ENCODE measurements at regions not wholly inside any gene's neighbourhood (a gene's known extent, or its start where the extent isn't known, plus 50 kb on each side); places are given as distances from the start of the nearest gene placed in this dataset.

GRCh38 chr4:35125995-35126712, 1118.2 kb downstream of the ARAP2 start:
- peak in 1 of 2 donors; percentile 48 for DNase-seq (ENCODE audit: low read depth in 1 of 2, low spot score in 1 of 2)
- Histone ChIP-seq H3K9me3 (ENCODE audit: low read depth) (no peaks in the 10 kb centered on the region), H3K36me3 (no peaks in the 10 kb centered on the region), H3K27ac (no peak overlapping the region), H3K4me3 (no peak overlapping the region), H3K4me1 (ENCODE audit: low read depth) (no peaks in the 10 kb centered on the region), H3K27me3 (no peaks in the 10 kb centered on the region)
- TF ChIP-seq, protein P1, sequence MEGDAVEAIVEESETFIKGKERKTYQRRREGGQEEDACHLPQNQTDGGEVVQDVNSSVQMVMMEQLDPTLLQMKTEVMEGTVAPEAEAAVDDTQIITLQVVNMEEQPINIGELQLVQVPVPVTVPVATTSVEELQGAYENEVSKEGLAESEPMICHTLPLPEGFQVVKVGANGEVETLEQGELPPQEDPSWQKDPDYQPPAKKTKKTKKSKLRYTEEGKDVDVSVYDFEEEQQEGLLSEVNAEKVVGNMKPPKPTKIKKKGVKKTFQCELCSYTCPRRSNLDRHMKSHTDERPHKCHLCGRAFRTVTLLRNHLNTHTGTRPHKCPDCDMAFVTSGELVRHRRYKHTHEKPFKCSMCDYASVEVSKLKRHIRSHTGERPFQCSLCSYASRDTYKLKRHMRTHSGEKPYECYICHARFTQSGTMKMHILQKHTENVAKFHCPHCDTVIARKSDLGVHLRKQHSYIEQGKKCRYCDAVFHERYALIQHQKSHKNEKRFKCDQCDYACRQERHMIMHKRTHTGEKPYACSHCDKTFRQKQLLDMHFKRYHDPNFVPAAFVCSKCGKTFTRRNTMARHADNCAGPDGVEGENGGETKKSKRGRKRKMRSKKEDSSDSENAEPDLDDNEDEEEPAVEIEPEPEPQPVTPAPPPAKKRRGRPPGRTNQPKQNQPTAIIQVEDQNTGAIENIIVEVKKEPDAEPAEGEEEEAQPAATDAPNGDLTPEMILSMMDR (IDR thresholded peaks at IDR 0.05; ENCODE audit: low read depth, low read length) = no peak

DNA sequence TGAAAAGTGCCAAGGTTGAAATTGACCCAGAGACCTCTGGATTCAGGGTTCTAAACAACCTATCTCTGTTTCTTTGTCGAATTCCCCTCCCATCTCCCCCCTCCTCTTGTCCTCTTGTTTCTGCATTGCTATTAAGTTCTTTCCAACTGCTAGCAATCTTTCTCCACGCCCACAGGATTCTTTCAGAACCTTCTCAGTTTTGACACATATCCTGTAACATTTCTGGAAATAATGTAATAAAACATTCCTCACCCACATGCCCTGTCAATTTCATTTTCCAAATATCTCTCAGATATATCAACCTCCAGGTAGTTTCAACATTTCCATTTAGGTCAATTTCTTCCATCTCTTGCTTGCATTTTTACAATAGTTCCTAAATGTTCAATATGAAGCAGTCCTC, 1105.9 kb downstream of the ARAP2 start:
- DNase-seq (ENCODE audit: low read depth in 1 of 2, low spot score in 1 of 2) = no peak
- TF ChIP-seq, protein P1 (IDR thresholded peaks at IDR 0.05; ENCODE audit: low read depth, low read length) = no peak
- Histone ChIP-seq H3K9me3 (ENCODE audit: low read depth) (no peaks in the 10 kb centered on the region), H3K36me3 (no peaks in the 10 kb centered on the region), H3K4me3 (no peak overlapping the region), H3K27me3 (no peaks in the 10 kb centered on the region), H3K4me1 (ENCODE audit: low read depth) (no peaks in the 10 kb centered on the region), H3K27ac (no peak overlapping the region)

- Histone ChIP-seq H3K27me3 (no peaks in the 10 kb centered on the region), H3K27ac (no peak overlapping the region), H3K4me1 (ENCODE audit: low read depth) (no peaks in the 10 kb centered on the region), H3K4me3 (no peak overlapping the region), H3K36me3 (no peaks in the 10 kb centered on the region), H3K9me3 (ENCODE audit: low read depth) (no peaks in the 10 kb centered on the region)
- TF ChIP-seq, protein P1 (IDR thresholded peaks at IDR 0.05; ENCODE audit: low read depth, low read length) = no peak
- DNase-seq (ENCODE audit: low read depth in 1 of 2, low spot score in 1 of 2) = no peak
These were observed 1096.6 kb downstream of the ARAP2 start for GRCh38 chr4:35147761-35148160.

- Histone ChIP-seq H3K27me3 (no peaks in the 10 kb centered on the region), H3K9me3 (ENCODE audit: low read depth) (no peaks in the 10 kb centered on the region), H3K4me3 (no peak overlapping the region), H3K27ac (no peak overlapping the region), H3K4me1 (ENCODE audit: low read depth) (no peaks in the 10 kb centered on the region), H3K36me3 (no peaks in the 10 kb centered on the region)
- peak in 1 of 2 donors; percentile 50 for DNase-seq (ENCODE audit: low read depth in 1 of 2, low spot score in 1 of 2)
- TF ChIP-seq, protein P1 (IDR thresholded peaks at IDR 0.05; ENCODE audit: low read depth, low read length) = no peak
These were observed 1092.3 kb downstream of the ARAP2 start for GRCh38 chr4:35151816-35152572.

- no peak overlapping the region for H3K4me3 ChIP-seq
- TF ChIP-seq, protein P1 (IDR thresholded peaks at IDR 0.05; ENCODE audit: low read depth, low read length) = no peak
- no peak overlapping the region for H3K27ac ChIP-seq
- H3K9me3 ChIP-seq (ENCODE audit: low read depth) = no peaks in the 10 kb centered on the region
- no peak for DNase-seq (ENCODE audit: low read depth in 1 of 2, low spot score in 1 of 2)
- H3K27me3 ChIP-seq = no peaks in the 10 kb centered on the region
- H3K4me1 ChIP-seq (ENCODE audit: low read depth) = peaks cover 12% of the 10 kb centered on the region
- no peaks in the 10 kb centered on the region for H3K36me3 ChIP-seq
These were observed 1081.1 kb downstream of the ARAP2 start for GRCh38 chr4:35163168-35163567.
